ENCODE measurements at regions not wholly inside any gene's neighbourhood (a gene's known extent, or its start where the extent isn't known, plus 50 kb on each side); places are given as distances from the start of the nearest gene placed in this dataset.

GRCh38 chr18:71966791-71967190 is 577.4 kb downstream of the CBLN2 start:
- no peak for DNase-seq (ENCODE audit: low spot score in 2 of 2, unreplicated experiment in 2 of 2)
- no peaks in the 10 kb centered on the region for H3K27me3 Mint-ChIP-seq (ENCODE audit: low read depth)
- TF ChIP-seq CTCF (IDR thresholded peaks at IDR 0.05; ENCODE audit: unreplicated experiment), result no peak
- peaks cover 36% of the 10 kb centered on the region for H3K9me3 Mint-ChIP-seq
- H3K27ac Mint-ChIP-seq, result no peak overlapping the region
- H3K4me1 Mint-ChIP-seq, result no peaks in the 10 kb centered on the region
- H3K4me3 Mint-ChIP-seq, result no peak overlapping the region
- no peaks in the 10 kb centered on the region for H3K36me3 Mint-ChIP-seq

GRCh38 chr18:71958605-71959004 is 585.5 kb downstream of the CBLN2 start:
- Mint-ChIP-seq H3K4me3 (no peak overlapping the region), H3K9me3 (peaks cover 5% of the 10 kb centered on the region), H3K4me1 (no peaks in the 10 kb centered on the region), H3K27ac (no peak overlapping the region), H3K27me3 (ENCODE audit: low read depth) (no peaks in the 10 kb centered on the region), H3K36me3 (no peaks in the 10 kb centered on the region)
- DNase-seq (ENCODE audit: low spot score in 2 of 2, unreplicated experiment in 2 of 2), result no peak
- TF ChIP-seq CTCF (IDR thresholded peaks at IDR 0.05; ENCODE audit: unreplicated experiment), result no peak

GRCh38 chr18:71951001-71951400 is 593.1 kb downstream of the CBLN2 start:
- no peak for DNase-seq (ENCODE audit: low spot score in 2 of 2, unreplicated experiment in 2 of 2)
- no peak overlapping the region for H3K4me3 Mint-ChIP-seq
- H3K27ac Mint-ChIP-seq, result no peak overlapping the region
- TF ChIP-seq CTCF (IDR thresholded peaks at IDR 0.05; ENCODE audit: unreplicated experiment), result no peak
- H3K4me1 Mint-ChIP-seq, result no peaks in the 10 kb centered on the region
- H3K27me3 Mint-ChIP-seq (ENCODE audit: low read depth), result peaks cover 1% of the 10 kb centered on the region
- no peaks in the 10 kb centered on the region for H3K36me3 Mint-ChIP-seq
- H3K9me3 Mint-ChIP-seq, result no peaks in the 10 kb centered on the region

- no peaks in the 10 kb centered on the region for H3K9me3 Mint-ChIP-seq
- no peak overlapping the region for H3K4me3 Mint-ChIP-seq
- TF ChIP-seq CTCF (IDR thresholded peaks at IDR 0.05; ENCODE audit: unreplicated experiment), result no peak
- H3K27ac Mint-ChIP-seq, result no peak overlapping the region
- H3K4me1 Mint-ChIP-seq, result no peaks in the 10 kb centered on the region
- H3K27me3 Mint-ChIP-seq (ENCODE audit: low read depth), result peaks cover 5% of the 10 kb centered on the region
- no peak for DNase-seq (ENCODE audit: low spot score in 2 of 2, unreplicated experiment in 2 of 2)
- no peaks in the 10 kb centered on the region for H3K36me3 Mint-ChIP-seq
Observed at GRCh38 chr18:71942433-71942832, 601.7 kb downstream of the CBLN2 start.

- Mint-ChIP-seq H3K27me3 (ENCODE audit: low read depth) (no peaks in the 10 kb centered on the region), H3K4me1 (no peaks in the 10 kb centered on the region), H3K4me3 (no peak overlapping the region), H3K9me3 (no peaks in the 10 kb centered on the region), H3K36me3 (no peaks in the 10 kb centered on the region), H3K27ac (no peak overlapping the region)
- TF ChIP-seq CTCF (IDR thresholded peaks at IDR 0.05; ENCODE audit: unreplicated experiment), result no peak
- no peak for DNase-seq (ENCODE audit: low spot score in 2 of 2, unreplicated experiment in 2 of 2)
Observed at GRCh38 chr18:71939483-71939882, 604.7 kb downstream of the CBLN2 start.

- no peaks in the 10 kb centered on the region for H3K9me3 Mint-ChIP-seq
- no peak for TF ChIP-seq CTCF (IDR thresholded peaks at IDR 0.05; ENCODE audit: unreplicated experiment)
- no peaks in the 10 kb centered on the region for H3K4me1 Mint-ChIP-seq
- H3K27me3 Mint-ChIP-seq (ENCODE audit: low read depth), result no peaks in the 10 kb centered on the region
- no peak for DNase-seq (ENCODE audit: low spot score in 2 of 2, unreplicated experiment in 2 of 2)
- H3K4me3 Mint-ChIP-seq, result no peak overlapping the region
- no peak overlapping the region for H3K27ac Mint-ChIP-seq
- no peaks in the 10 kb centered on the region for H3K36me3 Mint-ChIP-seq
Observed at GRCh38 chr18:71936744-71937143, 607.4 kb downstream of the CBLN2 start.
